Middle frontal gyrus (tissue), 1 donor: ENCODE measurements at regions not wholly inside any gene's neighbourhood (a gene's known extent, or its start where the extent isn't known, plus 50 kb on each side); places are given as distances from the start of the nearest gene placed in this dataset.

Experiments
- DNase-seq: peaks from one replicate; pipeline ENCODE4 v3.0.0-alpha.2; 2015; ENCODE audit warnings: low spot score; ENCODE audit errors: extremely low spot score

GRCh38 chr3:44050867-44051266 is 190.8 kb upstream of the TOPAZ1 start:
- no peak for DNase-seq

GRCh38 chr3:44055951-44056350 is 185.7 kb upstream of the TOPAZ1 start:
- DNase-seq: no peak

- no peak for DNase-seq
Observed at GRCh38 chr3:44056446-44057240, 185.0 kb upstream of the TOPAZ1 start.

- DNase-seq: no peak
Observed at GRCh38 chr3:44058022-44058867, 183.4 kb upstream of the TOPAZ1 start.

- no peak for DNase-seq
Observed at GRCh38 chr3:44058868-44059203, 182.8 kb upstream of the TOPAZ1 start.

GRCh38 chr3:44060164-44060563 is 181.5 kb upstream of the TOPAZ1 start:
- DNase-seq: no peak

- DNase-seq: no peak
Observed at GRCh38 chr3:44061268-44061667, 180.4 kb upstream of the TOPAZ1 start.

- DNase-seq: no peak
Observed at GRCh38 chr3:44061961-44062360, 179.7 kb upstream of the TOPAZ1 start.

- DNase-seq: no peak
Observed at GRCh38 chr3:44065311-44066094, 176.2 kb upstream of the TOPAZ1 start.

- no peak for DNase-seq
Observed at GRCh38 chr3:44066806-44067205, 174.9 kb upstream of the TOPAZ1 start.

- DNase-seq: no peak
Observed at GRCh38 chr3:44067431-44067830, 174.3 kb upstream of the TOPAZ1 start.

GRCh38 chr3:44068753-44069152 is 172.9 kb upstream of the TOPAZ1 start:
- DNase-seq: no peak

GRCh38 chr3:44069276-44069675 is 172.4 kb upstream of the TOPAZ1 start:
- DNase-seq: no peak

- no peak for DNase-seq
Observed at GRCh38 chr3:44070841-44071546, 170.7 kb upstream of the TOPAZ1 start.

GRCh38 chr3:44072601-44073540 is 168.8 kb upstream of the TOPAZ1 start:
- DNase-seq: no peak

GRCh38 chr3:44074181-44074580 is 167.5 kb upstream of the TOPAZ1 start:
- no peak for DNase-seq

GRCh38 chr3:44076221-44076829 is 165.4 kb upstream of the TOPAZ1 start:
- no peak for DNase-seq

GRCh38 chr3:44077267-44077666 is 164.4 kb upstream of the TOPAZ1 start:
- no peak for DNase-seq

GRCh38 chr3:44078863-44079262 is 162.8 kb upstream of the TOPAZ1 start:
- no peak for DNase-seq

- DNase-seq: no peak
Observed at GRCh38 chr3:44079916-44080315, 161.8 kb upstream of the TOPAZ1 start.
